GM21825 (cell line): ENCODE measurements at regions not wholly inside any gene's neighbourhood (a gene's known extent, or its start where the extent isn't known, plus 50 kb on each side); places are given as distances from the start of the nearest gene placed in this dataset.

Experiments used
- ATAC-seq: cut with Tn5 transposase; IDR thresholded peaks from one replicate; pipeline ENCODE4 v1.9.1; 2021; ENCODE audit warnings: mild to moderate bottlenecking, moderate library complexity; ENCODE audit not compliant: unreplicated experiment

- no peak for ATAC-seq
These were observed 473.0 kb downstream of the SPRY1 start for GRCh38 chr4:123869286-123870215.

- no peak for ATAC-seq
These were observed 473.8 kb downstream of the SPRY1 start for GRCh38 chr4:123870216-123870876.

GRCh38 chr4:123871341-123871740, 474.7 kb downstream of the SPRY1 start:
- ATAC-seq = no peak

GRCh38 chr4:123874063-123874462, 477.5 kb downstream of the SPRY1 start:
- no peak for ATAC-seq

GRCh38 chr4:123876143-123876542, 479.5 kb downstream of the SPRY1 start:
- no peak for ATAC-seq

- no peak for ATAC-seq
These were observed 480.1 kb downstream of the SPRY1 start for GRCh38 chr4:123876671-123877101.

GRCh38 chr4:123877551-123877950, 481.0 kb downstream of the SPRY1 start:
- no peak for ATAC-seq

GRCh38 chr4:123878976-123879375, 482.4 kb downstream of the SPRY1 start:
- ATAC-seq = no peak

GRCh38 chr4:123880631-123881030, 484.0 kb downstream of the SPRY1 start:
- ATAC-seq = no peak

GRCh38 chr4:123884922-123885321, 488.3 kb downstream of the SPRY1 start:
- no peak for ATAC-seq

GRCh38 chr4:123889507-123889906, 492.9 kb downstream of the SPRY1 start:
- no peak for ATAC-seq

- no peak for ATAC-seq
These were observed 494.3 kb downstream of the SPRY1 start for GRCh38 chr4:123890889-123891288.

GRCh38 chr4:123891881-123892280, 495.3 kb downstream of the SPRY1 start:
- ATAC-seq = no peak

GRCh38 chr4:123892368-123892976, 495.9 kb downstream of the SPRY1 start:
- ATAC-seq = no peak

GRCh38 chr4:123893011-123893981, 496.7 kb downstream of the SPRY1 start:
- ATAC-seq = no peak

GRCh38 chr4:123896446-123897071, 500.0 kb downstream of the SPRY1 start:
- ATAC-seq = no peak

- no peak for ATAC-seq
These were observed 502.5 kb downstream of the SPRY1 start for GRCh38 chr4:123898946-123899666.

GRCh38 chr4:123904882-123905281, 508.3 kb downstream of the SPRY1 start:
- ATAC-seq = no peak

- ATAC-seq = no peak
These were observed 517.0 kb downstream of the SPRY1 start for GRCh38 chr4:123913598-123913997.
